Stimulated activated CD8-positive, alpha-beta memory T cell treated with anti-CD3 and anti-CD28 coated beads, Interleukin-7, amount 100 ng/mL, for 4 hours (primary cell): ENCODE measurements at regions not wholly inside any gene's neighbourhood (a gene's known extent, or its start where the extent isn't known, plus 50 kb on each side); places are given as distances from the start of the nearest gene placed in this dataset.

ENCODE experiments used
- DNase-seq, 2 donors: peaks; one replicate each; pipeline ENCODE4 v3.0.0-alpha.2; 2020; ENCODE audit warnings: low read depth in 2 of 2

DNA sequence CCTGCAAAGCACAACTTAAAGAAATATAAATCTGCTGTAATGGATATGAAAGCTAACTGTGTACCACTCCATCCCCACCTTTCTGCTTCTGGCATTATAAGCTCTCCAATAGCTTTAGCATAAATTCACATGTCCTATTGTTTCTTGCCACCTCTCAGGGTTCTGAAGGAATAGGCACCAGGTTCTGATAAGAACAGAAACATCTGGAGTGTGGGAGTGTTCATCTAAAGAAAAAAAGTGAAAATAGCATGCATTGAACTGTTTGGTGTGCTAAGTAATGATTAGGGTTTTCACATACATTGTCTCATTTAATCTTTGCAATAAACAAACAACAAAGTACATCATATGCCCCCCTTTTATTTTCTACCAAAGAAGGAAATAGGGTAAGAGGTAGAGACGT, 72.3 kb downstream of the FAM76B start:
- no peak for DNase-seq

GRCh38 chr11:95716266-95716665, 73.3 kb downstream of the FAM76B start:
- no peak for DNase-seq

DNA sequence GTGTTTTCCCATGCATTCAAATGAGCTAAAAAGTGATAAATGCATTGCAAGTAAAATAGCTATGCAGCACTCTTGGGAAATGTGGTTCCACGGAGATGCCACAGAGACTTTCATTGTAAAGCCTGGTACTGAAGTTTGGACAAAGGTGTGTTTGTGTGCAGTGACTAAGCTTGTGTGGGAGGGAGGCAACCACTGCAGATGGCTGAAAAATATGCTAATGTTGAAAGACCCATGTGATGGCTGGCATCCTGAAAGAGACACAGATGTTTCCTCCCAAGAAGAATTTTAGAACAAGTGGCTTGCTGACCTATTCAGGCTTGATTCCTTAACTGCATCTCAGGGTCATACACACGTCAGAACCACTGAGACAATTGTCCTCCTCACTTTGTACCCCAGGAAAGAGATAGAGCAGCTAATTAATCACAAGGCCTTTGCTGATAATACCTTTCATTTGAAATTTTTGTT, 73.8 kb downstream of the FAM76B start:
- DNase-seq, result peak; percentile 19 to 36

DNA sequence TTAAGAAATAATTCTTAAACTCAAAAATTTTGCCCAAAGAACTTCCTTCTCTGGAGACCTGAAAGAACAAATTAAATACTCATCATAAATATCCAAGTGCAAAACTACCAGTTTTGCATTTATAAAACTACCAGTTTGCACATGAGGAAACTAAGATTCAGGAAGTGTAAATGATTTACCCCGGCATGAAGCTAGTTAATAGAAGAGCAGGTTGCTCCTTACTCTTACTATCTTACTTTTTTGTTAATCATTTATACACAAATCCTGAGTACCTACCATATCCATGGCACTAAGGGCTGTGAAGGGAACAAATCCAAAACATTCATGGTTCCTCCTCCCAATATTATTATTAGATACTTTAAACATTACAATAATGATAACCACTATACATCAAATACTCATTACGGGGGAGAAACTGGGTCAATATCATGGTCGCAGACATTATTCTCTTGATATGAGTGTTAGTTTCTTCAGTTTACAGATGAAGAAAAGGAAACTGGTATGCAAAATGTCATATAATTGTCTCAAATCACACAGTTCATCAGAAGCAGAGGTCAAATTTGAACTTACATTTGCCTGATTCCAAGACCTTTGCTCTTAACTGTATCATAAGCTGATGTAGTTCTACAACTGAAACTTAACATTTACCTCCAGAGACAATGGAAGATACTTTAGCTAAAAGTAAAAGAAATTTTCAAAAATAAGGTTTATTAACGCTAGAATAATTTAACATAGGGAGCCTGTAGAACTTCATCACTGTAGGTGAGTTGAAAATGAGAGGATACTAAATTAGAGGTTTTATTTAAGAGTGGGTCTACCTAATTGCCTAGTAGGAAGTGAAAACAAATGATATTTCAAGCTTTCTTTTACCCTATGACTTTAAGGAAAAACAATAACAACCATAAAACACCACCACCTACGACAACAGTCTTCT, 74.5 kb downstream of the FAM76B start:
- no peak for DNase-seq

DNA sequence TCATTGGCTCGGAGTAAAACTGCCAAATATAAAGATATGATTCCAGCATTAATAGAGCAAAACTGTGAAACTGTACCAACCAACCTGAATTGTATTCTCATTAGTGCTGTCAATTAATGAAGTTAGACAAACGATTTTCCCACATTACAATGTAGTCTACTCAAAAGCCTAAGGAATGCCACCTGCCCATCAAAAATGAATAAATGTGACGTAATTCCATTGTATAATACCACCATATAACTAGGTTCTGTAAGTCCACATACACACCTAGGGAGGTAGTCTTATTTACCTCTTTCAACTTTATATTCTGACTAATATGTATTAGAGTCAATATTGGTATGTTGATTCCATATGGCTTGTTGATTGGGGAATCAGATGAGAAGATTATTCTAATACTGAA, 76.2 kb downstream of the FAM76B start:
- no peak for DNase-seq

GRCh38 chr11:95711945-95712221, 77.7 kb downstream of the FAM76B start:
- no peak for DNase-seq

GRCh38 chr11:95711162-95711944, 78.2 kb downstream of the FAM76B start:
- DNase-seq, result no peak

GRCh38 chr11:95708681-95709080, 80.9 kb downstream of the FAM76B start:
- DNase-seq, result no peak

- no peak for DNase-seq
Observed at GRCh38 chr11:95706974-95707387, 82.6 kb downstream of the FAM76B start.

GRCh38 chr11:95705485-95706124, 84.0 kb downstream of the FAM76B start:
- peak; percentile 71 to 75 for DNase-seq

DNA sequence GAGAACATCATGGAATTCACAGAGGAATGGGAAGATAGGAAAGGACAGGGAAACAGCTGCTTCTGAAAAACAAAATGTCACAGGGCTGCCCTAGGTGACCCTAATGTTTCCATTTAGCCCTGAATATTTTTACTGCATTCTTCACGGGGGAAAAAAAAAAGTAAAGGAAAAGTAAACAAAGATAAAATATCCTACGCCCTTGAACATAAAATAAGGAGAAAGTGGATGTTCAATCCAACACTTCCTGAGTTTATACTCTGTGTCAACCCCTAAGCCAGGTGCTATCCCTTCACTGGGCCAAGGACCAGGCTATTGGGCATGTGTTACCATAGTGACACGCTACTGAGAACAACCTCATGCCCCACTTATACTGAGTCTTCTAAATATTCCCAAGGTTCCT, 84.7 kb downstream of the FAM76B start:
- no peak for DNase-seq

- no peak for DNase-seq
Observed at GRCh38 chr11:95703049-95703448, 86.5 kb downstream of the FAM76B start.

GRCh38 chr11:95702526-95702925, 87.1 kb downstream of the FAM76B start:
- DNase-seq, result no peak

- DNase-seq, result no peak
Observed at GRCh38 chr11:95700471-95700817, 89.1 kb downstream of the FAM76B start.

GRCh38 chr11:95699631-95700470, 89.7 kb downstream of the FAM76B start:
- no peak for DNase-seq

- no peak for DNase-seq
Observed at GRCh38 chr11:95698676-95699557, 90.7 kb downstream of the FAM76B start.

GRCh38 chr11:95697614-95698408, 91.8 kb downstream of the FAM76B start:
- no peak for DNase-seq

GRCh38 chr11:95695181-95695580, 94.4 kb downstream of the FAM76B start:
- DNase-seq, result no peak

- DNase-seq, result no peak
Observed at GRCh38 chr11:95693298-95693697, 96.3 kb downstream of the FAM76B start.
